Mesenchymal stem cell (in vitro differentiated cells and primary cell): ENCODE measurements at regions not wholly inside any gene's neighbourhood (a gene's known extent, or its start where the extent isn't known, plus 50 kb on each side); places are given as distances from the start of the nearest gene placed in this dataset.

Source experiments
- DNase-seq: peaks from one replicate; pipeline ENCODE4 v3.0.0-alpha.2; 2013
- H2AFZ ChIP-seq: one replicate; pipeline ENCODE4 v1.6.1; 2013; ENCODE audit warnings: low read depth, mild to moderate bottlenecking, control low read depth, inconsistent platforms, low read length, moderate library complexity
- H2AK5ac ChIP-seq: 2 replicates; pipeline ENCODE4 v1.6.1; 2013; ENCODE audit warnings: low read length, moderate library complexity, mild to moderate bottlenecking, inconsistent platforms; ENCODE audit not compliant: severe bottlenecking
- H2BK120ac ChIP-seq: one replicate; pipeline ENCODE4 v1.6.1; 2013; ENCODE audit warnings: low read depth, mild to moderate bottlenecking, inconsistent platforms, low read length, moderate library complexity
- H2BK12ac ChIP-seq, 2 experiments: one replicate each; pipeline ENCODE4 v1.6.1; 2013; ENCODE audit warnings: inconsistent platforms in 2 of 2, low read length in 2 of 2, mild to moderate bottlenecking in 2 of 2, moderate library complexity in 2 of 2, control low read depth in 1 of 2
- H2BK15ac ChIP-seq: one replicate; pipeline ENCODE4 v1.6.1; 2013; ENCODE audit warnings: mild to moderate bottlenecking, low read depth, inconsistent platforms; ENCODE audit not compliant: poor library complexity, severe bottlenecking
- H2BK5ac ChIP-seq: 2 replicates; pipeline ENCODE4 v1.6.1; 2013; ENCODE audit warnings: low read depth, mild to moderate bottlenecking, low read length, control low read depth, inconsistent platforms; ENCODE audit not compliant: poor library complexity, severe bottlenecking
- H3K14ac ChIP-seq, 2 experiments: one replicate each; pipeline ENCODE4 v1.6.1; 2013; ENCODE audit warnings: inconsistent platforms in 2 of 2, low read length in 2 of 2, control low read depth in 1 of 2, mild to moderate bottlenecking in 1 of 2, moderate library complexity in 1 of 2
- H3K18ac ChIP-seq, 2 experiments: one replicate each; pipeline ENCODE4 v1.6.1; 2013; ENCODE audit warnings: inconsistent platforms in 2 of 2, low read length in 2 of 2, control low read depth in 1 of 2, low read depth in 1 of 2, mild to moderate bottlenecking in 1 of 2
- H3K23ac ChIP-seq, 2 experiments: one replicate each; pipeline ENCODE4 v1.6.1; 2013; ENCODE audit warnings: inconsistent platforms in 2 of 2, low read length in 2 of 2, mild to moderate bottlenecking in 2 of 2, moderate library complexity in 2 of 2, control low read depth in 1 of 2
- H3K27ac ChIP-seq: 2 replicates; pipeline ENCODE4 v1.5.1; 2013; ENCODE audit warnings: mild to moderate bottlenecking, moderate library complexity, low read length, control low read depth, inconsistent platforms; ENCODE audit not compliant: poor library complexity, severe bottlenecking
- H3K27me3 ChIP-seq, 2 experiments: 2 replicates each; pipeline versions ENCODE4 v1.6.1 to v1.7.0; 2013; ENCODE audit warnings: low read length in 2 of 2, mild to moderate bottlenecking in 2 of 2, moderate library complexity in 2 of 2, control low read depth in 1 of 2, inconsistent platforms in 1 of 2; ENCODE audit not compliant: control insufficient read depth in 1 of 2, insufficient read depth in 1 of 2
- H3K36me3 ChIP-seq, 2 experiments: 2 replicates each; pipeline versions ENCODE4 v1.6.1 to v1.7.0; 2013; ENCODE audit warnings: low read length in 2 of 2, control low read depth in 1 of 2, inconsistent platforms in 1 of 2, low read depth in 1 of 2, mild to moderate bottlenecking in 1 of 2; ENCODE audit not compliant: insufficient read depth in 2 of 2, control insufficient read depth in 1 of 2
- H3K4ac ChIP-seq, 2 experiments: one replicate each; pipeline ENCODE4 v1.6.1; 2013; ENCODE audit warnings: inconsistent platforms in 2 of 2, low read length in 2 of 2, mild to moderate bottlenecking in 2 of 2, moderate library complexity in 2 of 2, control low read depth in 1 of 2, low read depth in 1 of 2
- H3K4me1 ChIP-seq: 2 replicates; pipeline ENCODE4 v1.6.1; 2013; ENCODE audit warnings: low read depth, low read length, control low read depth; ENCODE audit not compliant: control insufficient read depth, insufficient read depth
- H3K4me2 ChIP-seq: 2 replicates; pipeline ENCODE4 v1.6.1; 2013; ENCODE audit warnings: low read length, mild to moderate bottlenecking, inconsistent platforms; ENCODE audit not compliant: poor library complexity, severe bottlenecking
- H3K4me3 ChIP-seq, 2 experiments: 2 replicates each; pipeline versions ENCODE4 v1.5.1 to v1.7.0; 2013; ENCODE audit warnings: low read length in 2 of 2, mild to moderate bottlenecking in 2 of 2, control low read depth in 1 of 2, low read depth in 1 of 2; ENCODE audit not compliant: insufficient read depth in 1 of 2
- H3K79me1 ChIP-seq: replicated peaks from 2 replicates; pipeline ENCODE4 v1.6.1; 2013; ENCODE audit warnings: mild to moderate bottlenecking, control low read depth, low read length, inconsistent platforms; ENCODE audit not compliant: poor library complexity, severe bottlenecking
- H3K9ac ChIP-seq: 2 replicates; pipeline ENCODE4 v1.7.0; 2013; ENCODE audit warnings: mild to moderate bottlenecking, low read length, moderate library complexity
- H3K9me3 ChIP-seq: 2 replicates; pipeline ENCODE4 v1.7.0; 2013; ENCODE audit warnings: mild to moderate bottlenecking, low read length; ENCODE audit not compliant: control insufficient read depth
- H4K8ac ChIP-seq: one replicate; pipeline ENCODE4 v1.6.1; 2013; ENCODE audit warnings: inconsistent platforms, mild to moderate bottlenecking, low read length, moderate library complexity
- H4K91ac ChIP-seq: one replicate; pipeline ENCODE4 v1.6.1; 2013; ENCODE audit warnings: mild to moderate bottlenecking, low read length, inconsistent platforms
- WGBS: methylation state at CpG from one replicate; pipeline ENCODE4 v1.1.7; 2013; ENCODE audit warnings: mixed read lengths; 5-methylcytosine and 5-hydroxymethylcytosine counted together

- Histone ChIP-seq H3K27me3 (no peaks in the 10 kb centered on the region), H3K4me2 (no peak overlapping the region), H3K4ac (no peak overlapping the region), H2AK5ac (no peak overlapping the region), H3K23ac (no peak overlapping the region), H4K8ac (no peak overlapping the region), H3K4me3 (no peak overlapping the region), H3K9ac (no peak overlapping the region), H3K18ac (no peak overlapping the region), H2AFZ (no peak overlapping the region), H2BK120ac (no peak overlapping the region), H3K4me1 (no peaks in the 10 kb centered on the region), H3K9me3 (no peaks in the 10 kb centered on the region), H2BK12ac (no peak overlapping the region), H4K91ac (no peak overlapping the region), H3K14ac (no peak overlapping the region), H3K79me1 (no peaks in the 10 kb centered on the region), H2BK15ac (no peak overlapping the region), H3K36me3 (no peaks in the 10 kb centered on the region), H3K27ac (no peak overlapping the region), H2BK5ac (no peak overlapping the region)
- DNase-seq = no peak
- WGBS = 73% methylated on average over 1 of the region's 1 CpG
Measured at GRCh38 chr2:84160453-84160852, 298.6 kb downstream of the SUCLG1 start.

DNA sequence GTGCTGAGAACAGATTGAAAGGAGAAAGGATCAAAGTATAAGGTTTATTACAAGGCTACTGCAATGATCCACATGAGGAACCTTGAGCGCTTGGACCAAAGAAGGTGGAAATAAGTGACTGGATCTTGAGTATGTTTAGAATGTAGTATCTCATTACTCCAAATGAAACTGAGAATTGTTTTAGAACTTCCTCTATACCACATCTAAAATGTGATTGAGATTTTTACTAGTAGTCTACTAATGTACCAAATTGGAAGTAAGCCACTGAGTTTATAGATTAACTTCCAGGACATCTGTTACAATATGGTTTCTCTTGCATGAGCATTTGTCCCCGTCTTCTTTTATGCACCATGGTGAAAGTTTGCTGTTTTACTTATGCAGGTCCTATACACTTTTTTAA is 300.5 kb downstream of the SUCLG1 start:
- no peak for DNase-seq
- Histone ChIP-seq H3K9me3 (no peaks in the 10 kb centered on the region), H3K14ac (no peak overlapping the region), H2AK5ac (no peak overlapping the region), H3K4me1 (no peaks in the 10 kb centered on the region), H3K23ac (no peak overlapping the region), H2BK15ac (no peak overlapping the region), H4K91ac (no peak overlapping the region), H2AFZ (no peak overlapping the region), H3K9ac (no peak overlapping the region), H2BK5ac (no peak overlapping the region), H4K8ac (no peak overlapping the region), H3K79me1 (no peaks in the 10 kb centered on the region), H2BK120ac (no peak overlapping the region), H3K18ac (no peak overlapping the region), H3K4me2 (no peak overlapping the region), H3K27ac (no peak overlapping the region), H3K4me3 (no peak overlapping the region), H2BK12ac (no peak overlapping the region), H3K4ac (no peak overlapping the region), H3K36me3 (no peaks in the 10 kb centered on the region), H3K27me3 (no peaks in the 10 kb centered on the region)
- WGBS = no CpG with 5 or more reads among the region's 2 CpGs

- H3K4me2 ChIP-seq = no peak overlapping the region
- no peak overlapping the region for H4K8ac ChIP-seq
- H3K4me3 ChIP-seq = no peak overlapping the region
- H3K27ac ChIP-seq = no peak overlapping the region
- H3K9ac ChIP-seq = no peak overlapping the region
- H3K4me1 ChIP-seq = no peaks in the 10 kb centered on the region
- H2BK12ac ChIP-seq = no peak overlapping the region
- H2BK15ac ChIP-seq = no peak overlapping the region
- H2BK5ac ChIP-seq = no peak overlapping the region
- H3K36me3 ChIP-seq = no peaks in the 10 kb centered on the region
- H3K27me3 ChIP-seq = no peaks in the 10 kb centered on the region
- H2AFZ ChIP-seq = no peak overlapping the region
- no peaks in the 10 kb centered on the region for H3K79me1 ChIP-seq
- 49% methylated on average over 2 of the region's 2 CpGs for WGBS
- H3K9me3 ChIP-seq = no peaks in the 10 kb centered on the region
- no peak overlapping the region for H3K23ac ChIP-seq
- H3K4ac ChIP-seq = no peak overlapping the region
- H2AK5ac ChIP-seq = no peak overlapping the region
- H2BK120ac ChIP-seq = no peak overlapping the region
- H3K18ac ChIP-seq = no peak overlapping the region
- H4K91ac ChIP-seq = no peak overlapping the region
- no peak overlapping the region for H3K14ac ChIP-seq
- DNase-seq = no peak
Measured at GRCh38 chr2:84152462-84152861, 306.6 kb downstream of the SUCLG1 start.

GRCh38 chr2:84144345-84144744 is 314.7 kb downstream of the SUCLG1 start:
- H4K91ac ChIP-seq = no peak overlapping the region
- WGBS = 69% methylated on average over 2 of the region's 4 CpGs
- no peaks in the 10 kb centered on the region for H3K9me3 ChIP-seq
- H2AFZ ChIP-seq = no peak overlapping the region
- no peak overlapping the region for H3K9ac ChIP-seq
- no peaks in the 10 kb centered on the region for H3K27me3 ChIP-seq
- no peak overlapping the region for H3K4me3 ChIP-seq
- H3K4me2 ChIP-seq = no peak overlapping the region
- H3K79me1 ChIP-seq = no peaks in the 10 kb centered on the region
- no peaks in the 10 kb centered on the region for H3K4me1 ChIP-seq
- no peak overlapping the region for H2AK5ac ChIP-seq
- no peak overlapping the region for H2BK5ac ChIP-seq
- H3K23ac ChIP-seq = no peak overlapping the region
- H2BK120ac ChIP-seq = no peak overlapping the region
- no peak overlapping the region for H3K27ac ChIP-seq
- no peak overlapping the region for H2BK12ac ChIP-seq
- H3K14ac ChIP-seq = no peak overlapping the region
- no peak overlapping the region for H3K4ac ChIP-seq
- no peak for DNase-seq
- H3K18ac ChIP-seq = no peak overlapping the region
- no peak overlapping the region for H4K8ac ChIP-seq
- H3K36me3 ChIP-seq = no peaks in the 10 kb centered on the region
- no peak overlapping the region for H2BK15ac ChIP-seq
